Astrocyte (in vitro differentiated cells and primary cell): ENCODE measurements at regions not wholly inside any gene's neighbourhood (a gene's known extent, or its start where the extent isn't known, plus 50 kb on each side); places are given as distances from the start of the nearest gene placed in this dataset.

Source experiments
- CTCF ChIP-seq: IDR thresholded peaks from 2 replicates; pipeline ENCODE4 v1.5.1; 2011; ENCODE audit warnings: low read depth, mild to moderate bottlenecking, inconsistent platforms, low read length, moderate library complexity; ENCODE audit not compliant: insufficient read depth
- EZH2 ChIP-seq: IDR thresholded peaks from 2 replicates; pipeline ENCODE4 v1.6.1; 2012; ENCODE audit warnings: mild to moderate bottlenecking, low read length, inconsistent platforms; ENCODE audit not compliant: insufficient read depth

DNA sequence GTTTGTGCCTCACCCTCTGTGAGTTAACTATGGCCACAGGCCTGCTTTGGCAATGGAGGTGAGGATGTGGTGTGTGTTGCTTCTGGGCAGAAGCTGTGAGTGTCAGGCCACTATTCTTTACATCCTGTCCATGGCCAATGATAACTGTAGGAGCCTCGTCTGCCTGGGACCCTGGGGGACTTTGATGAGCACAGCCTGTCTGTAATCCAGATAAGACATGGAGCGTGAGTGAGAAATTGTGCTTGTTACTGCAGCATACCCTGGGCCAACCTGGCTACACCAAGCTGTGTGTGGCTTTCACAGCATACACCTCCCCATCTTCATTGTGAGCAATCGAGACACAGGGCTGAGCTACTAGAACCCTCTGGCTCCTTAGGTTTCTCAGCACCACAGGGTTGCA lies 150.4 kb downstream of the MYLK4 start:
- TF ChIP-seq CTCF: no peak
- TF ChIP-seq EZH2: no peak
